OCI-LY1 (cell line): ENCODE measurements at regions not wholly inside any gene's neighbourhood (a gene's known extent, or its start where the extent isn't known, plus 50 kb on each side); places are given as distances from the start of the nearest gene placed in this dataset.

Source experiments
- EZH2 ChIP-seq: fragments of 200-600 bp; sonication (generic), shearing (Covaris generic); IDR thresholded peaks from 2 replicates; pipeline ENCODE4 v1.8.0; 2017; ENCODE audit warnings: borderline replicate concordance, mixed run types, mild to moderate bottlenecking, antibody characterized with exemption, low read length, moderate library complexity, mixed read lengths
- TF ChIP-seq, protein P1 (sequence below): fragments of 200-600 bp; sonication (generic), shearing (Covaris generic); IDR thresholded peaks from 2 replicates; pipeline ENCODE4 v1.5.1; 2017; ENCODE audit warnings: mild to moderate bottlenecking, antibody characterized with exemption, low read length, moderate library complexity, mixed read lengths

GRCh38 chr11:87583931-87584330, 546.2 kb downstream of the TMEM135 start:
- TF ChIP-seq, protein P1, sequence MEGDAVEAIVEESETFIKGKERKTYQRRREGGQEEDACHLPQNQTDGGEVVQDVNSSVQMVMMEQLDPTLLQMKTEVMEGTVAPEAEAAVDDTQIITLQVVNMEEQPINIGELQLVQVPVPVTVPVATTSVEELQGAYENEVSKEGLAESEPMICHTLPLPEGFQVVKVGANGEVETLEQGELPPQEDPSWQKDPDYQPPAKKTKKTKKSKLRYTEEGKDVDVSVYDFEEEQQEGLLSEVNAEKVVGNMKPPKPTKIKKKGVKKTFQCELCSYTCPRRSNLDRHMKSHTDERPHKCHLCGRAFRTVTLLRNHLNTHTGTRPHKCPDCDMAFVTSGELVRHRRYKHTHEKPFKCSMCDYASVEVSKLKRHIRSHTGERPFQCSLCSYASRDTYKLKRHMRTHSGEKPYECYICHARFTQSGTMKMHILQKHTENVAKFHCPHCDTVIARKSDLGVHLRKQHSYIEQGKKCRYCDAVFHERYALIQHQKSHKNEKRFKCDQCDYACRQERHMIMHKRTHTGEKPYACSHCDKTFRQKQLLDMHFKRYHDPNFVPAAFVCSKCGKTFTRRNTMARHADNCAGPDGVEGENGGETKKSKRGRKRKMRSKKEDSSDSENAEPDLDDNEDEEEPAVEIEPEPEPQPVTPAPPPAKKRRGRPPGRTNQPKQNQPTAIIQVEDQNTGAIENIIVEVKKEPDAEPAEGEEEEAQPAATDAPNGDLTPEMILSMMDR, result no peak
- TF ChIP-seq EZH2, result no peak
